GM10266 (cell line): ENCODE measurements at regions not wholly inside any gene's neighbourhood (a gene's known extent, or its start where the extent isn't known, plus 50 kb on each side); places are given as distances from the start of the nearest gene placed in this dataset.

Experiments used
- DNase-seq: peaks from one replicate; pipeline ENCODE4 v3.0.0; 2012; ENCODE audit errors: extremely low spot score
- TF ChIP-seq, protein P1 (sequence below): IDR thresholded peaks from 2 replicates; pipeline ENCODE4 v1.5.1; 2012; ENCODE audit warnings: mild to moderate bottlenecking, low read depth; ENCODE audit not compliant: control insufficient read depth, insufficient read depth; ENCODE audit errors: missing control alignments

DNA sequence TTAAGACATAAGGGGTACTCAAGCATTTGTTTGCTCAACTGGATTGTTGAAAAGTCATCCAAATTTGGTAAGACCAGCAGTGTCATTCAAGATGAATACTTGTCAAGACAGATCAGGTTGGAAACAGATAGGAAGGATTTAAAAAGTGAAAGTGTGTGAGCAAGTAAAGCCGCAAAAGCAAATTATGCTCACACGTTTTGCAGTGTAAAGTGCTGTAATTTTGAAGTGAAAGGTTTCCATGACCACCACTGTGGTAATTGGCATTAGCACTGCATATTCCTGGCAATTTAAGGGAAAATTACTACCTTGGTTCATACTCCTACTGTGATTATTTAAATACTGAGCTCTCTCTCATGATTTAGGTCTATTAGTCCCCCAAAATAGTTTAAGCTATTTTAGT is 704.1 kb upstream of the CCDC179 start:
- DNase-seq: no peak

DNA sequence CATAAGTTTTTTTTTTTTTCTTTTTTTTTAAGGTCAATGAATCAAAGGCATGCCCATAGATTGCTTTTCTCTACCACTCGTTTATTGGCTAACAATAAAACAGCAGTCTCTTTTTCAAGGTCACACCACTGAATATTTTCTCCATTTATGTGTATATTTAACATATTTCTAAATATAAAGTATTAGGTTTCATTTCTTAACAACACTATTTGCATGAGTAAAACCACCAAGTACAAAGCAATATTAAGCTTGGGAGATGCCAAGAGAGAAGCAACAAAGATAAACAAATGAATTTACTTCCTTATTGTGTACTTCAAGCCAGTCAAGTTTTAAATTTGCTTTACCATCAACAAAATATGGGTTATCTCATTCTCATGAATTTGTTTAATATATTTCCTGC is 708.9 kb upstream of the CCDC179 start:
- DNase-seq: no peak
- TF ChIP-seq, protein P1, sequence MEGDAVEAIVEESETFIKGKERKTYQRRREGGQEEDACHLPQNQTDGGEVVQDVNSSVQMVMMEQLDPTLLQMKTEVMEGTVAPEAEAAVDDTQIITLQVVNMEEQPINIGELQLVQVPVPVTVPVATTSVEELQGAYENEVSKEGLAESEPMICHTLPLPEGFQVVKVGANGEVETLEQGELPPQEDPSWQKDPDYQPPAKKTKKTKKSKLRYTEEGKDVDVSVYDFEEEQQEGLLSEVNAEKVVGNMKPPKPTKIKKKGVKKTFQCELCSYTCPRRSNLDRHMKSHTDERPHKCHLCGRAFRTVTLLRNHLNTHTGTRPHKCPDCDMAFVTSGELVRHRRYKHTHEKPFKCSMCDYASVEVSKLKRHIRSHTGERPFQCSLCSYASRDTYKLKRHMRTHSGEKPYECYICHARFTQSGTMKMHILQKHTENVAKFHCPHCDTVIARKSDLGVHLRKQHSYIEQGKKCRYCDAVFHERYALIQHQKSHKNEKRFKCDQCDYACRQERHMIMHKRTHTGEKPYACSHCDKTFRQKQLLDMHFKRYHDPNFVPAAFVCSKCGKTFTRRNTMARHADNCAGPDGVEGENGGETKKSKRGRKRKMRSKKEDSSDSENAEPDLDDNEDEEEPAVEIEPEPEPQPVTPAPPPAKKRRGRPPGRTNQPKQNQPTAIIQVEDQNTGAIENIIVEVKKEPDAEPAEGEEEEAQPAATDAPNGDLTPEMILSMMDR: no peak

More for the DNA sequence above, 704.1 kb upstream of the CCDC179 start:
- TF ChIP-seq, protein P1: no peak

DNA sequence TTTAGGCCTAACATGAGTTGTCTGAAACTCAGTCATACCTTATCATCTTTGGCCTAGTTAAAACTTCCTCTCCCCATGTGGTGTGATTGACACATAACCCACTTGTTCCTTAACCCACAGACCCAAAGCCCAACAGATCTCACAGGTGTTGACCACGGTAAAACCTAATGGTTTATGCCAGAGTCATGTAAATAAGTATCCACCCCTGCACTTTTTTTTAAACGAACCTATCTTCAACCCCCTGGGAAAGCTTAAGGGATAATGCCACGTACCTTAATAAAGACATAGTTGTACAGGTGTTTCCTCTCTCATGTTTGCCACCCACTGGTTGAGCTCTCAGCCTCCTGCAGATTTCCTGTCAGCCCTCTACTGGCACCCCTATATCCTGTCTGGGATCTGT is 709.3 kb upstream of the CCDC179 start:
- TF ChIP-seq, protein P1: no peak
- DNase-seq: no peak

DNA sequence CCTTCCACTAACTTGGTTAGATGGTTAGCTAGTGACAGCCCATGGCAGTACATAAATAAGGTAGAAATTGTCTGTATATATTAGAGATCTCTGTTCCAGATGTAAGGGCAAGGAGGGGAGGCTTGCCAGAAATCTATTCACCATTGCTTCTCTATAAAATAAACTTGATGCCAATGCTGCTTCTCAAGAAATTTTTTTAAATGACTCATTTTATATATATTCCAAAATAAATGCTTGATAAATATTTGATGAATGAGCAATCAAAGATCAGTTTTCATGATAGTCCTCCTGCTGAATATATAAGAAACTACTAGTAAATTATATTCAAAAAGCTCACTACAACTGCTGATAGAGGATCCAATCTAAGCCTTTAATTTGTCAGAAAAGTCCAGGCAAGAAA is 710.6 kb upstream of the CCDC179 start:
- TF ChIP-seq, protein P1: no peak
- DNase-seq: no peak

DNA sequence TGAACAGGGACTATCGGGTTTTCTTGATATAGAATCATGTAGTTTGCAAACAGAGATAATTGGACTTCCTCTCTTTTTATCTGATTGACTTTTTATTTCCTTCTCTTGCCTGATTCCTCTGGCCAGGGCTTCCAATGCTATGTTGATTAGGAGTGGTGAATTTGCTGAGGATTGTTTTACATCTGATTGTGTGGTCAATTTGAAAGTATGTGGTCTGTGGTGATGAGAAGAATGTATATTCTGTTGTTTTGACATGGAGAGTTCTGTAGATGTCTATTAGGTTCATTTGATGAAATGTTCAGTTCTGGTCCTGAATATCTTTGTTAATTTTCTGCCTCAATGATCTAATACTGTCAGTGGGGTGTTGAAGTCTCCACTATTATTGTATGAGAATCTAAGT is 713.2 kb upstream of the CCDC179 start:
- no peak for DNase-seq
- TF ChIP-seq, protein P1: no peak

DNA sequence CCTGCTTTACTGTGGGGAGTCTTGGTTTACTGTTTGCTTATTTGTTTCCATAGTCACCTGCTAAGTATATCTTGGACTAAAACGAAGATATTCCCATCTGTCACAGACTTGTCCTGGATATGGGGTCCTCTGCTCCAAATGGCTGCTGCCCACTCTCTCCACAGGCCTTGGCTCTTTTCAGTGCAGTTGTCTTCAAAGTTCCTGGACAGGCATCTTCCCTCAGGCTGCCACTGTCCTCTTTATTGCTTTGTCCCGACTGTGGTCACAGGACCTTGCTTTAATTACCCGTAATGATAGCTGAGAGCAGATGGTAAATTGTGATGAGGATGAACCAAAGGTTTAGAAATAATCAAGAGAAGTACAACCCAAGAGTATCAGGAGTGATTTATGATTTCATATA is 713.9 kb upstream of the CCDC179 start:
- TF ChIP-seq, protein P1: no peak
- DNase-seq: no peak

DNA sequence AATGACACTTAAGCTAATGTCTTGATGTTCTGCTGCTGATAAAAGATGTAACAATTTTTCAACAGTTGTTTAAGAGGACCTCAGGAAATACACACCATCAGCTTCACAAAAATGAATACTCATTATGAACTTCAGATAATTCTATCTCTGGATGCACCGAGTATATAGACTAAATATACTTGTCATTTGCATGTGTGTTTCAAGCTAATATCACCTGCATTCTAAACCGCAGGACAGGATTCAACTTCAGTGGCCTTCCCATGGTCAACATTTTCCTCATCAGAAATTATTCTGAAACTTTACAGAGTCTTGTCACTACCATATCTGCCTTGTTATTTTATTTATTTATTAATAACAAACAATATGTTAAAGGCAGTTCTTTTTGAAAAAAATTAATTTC is 717.0 kb upstream of the CCDC179 start:
- DNase-seq: no peak
- TF ChIP-seq, protein P1: no peak
